IMR-90 (cell line): ENCODE measurements at regions not wholly inside any gene's neighbourhood (a gene's known extent, or its start where the extent isn't known, plus 50 kb on each side); places are given as distances from the start of the nearest gene placed in this dataset.

Experiments
- ATAC-seq: fragments of 200-7000 bp; cut with Tn5 transposase; 2 replicates; pipeline ENCODE4 v1.9.1; 2020; ENCODE audit warnings: low read depth, mild to moderate bottlenecking, moderate library complexity
- BruUV-seq: library from RNA; stranded (reverse); fragments of 400-500 nt; replicated peaks from 2 replicates; lab custom pipeline; 2021; lab: Mats Ljungman, UMichigan
- CTCF ChIA-PET: fragments of 300-600 bp; formaldehyde crosslinking; extraction: SDS; loops from one replicate; lab custom pipeline; 2021; ENCODE audit warnings: antibody characterized with exemption; lab: Yijun Ruan, JAX
- POLR2A ChIA-PET: fragments of 300-600 bp; sonication (Branson Sonifier 250); formaldehyde crosslinking; loops from one replicate; lab custom pipeline; 2022; ENCODE audit warnings: antibody characterized with exemption; ENCODE audit not compliant: unreplicated experiment; lab: Charles Lee
- DNase-seq: peaks from one replicate; pipeline ENCODE4 v3.0.0; 2013
- H2AFZ ChIP-seq: replicated peaks from 2 replicates; pipeline ENCODE3; 2013; ENCODE audit warnings: low read length, mild to moderate bottlenecking; ENCODE audit not compliant: poor library complexity
- H2AK5ac ChIP-seq: 2 replicates; pipeline ENCODE4 v1.6.1; 2013; ENCODE audit warnings: low read depth, low read length, inconsistent platforms
- H2AK9ac ChIP-seq: replicated peaks from 2 replicates; pipeline ENCODE3; 2013; ENCODE audit warnings: mild to moderate bottlenecking, low read depth, low read length, moderate library complexity; ENCODE audit not compliant: poor library complexity
- H2BK120ac ChIP-seq: 2 replicates; pipeline ENCODE4 v1.6.1; 2013; ENCODE audit warnings: low read depth, low read length, inconsistent platforms
- H2BK15ac ChIP-seq: 3 replicates; pipeline ENCODE4 v1.6.1; 2013; ENCODE audit warnings: low read depth, low read length, inconsistent platforms
- H2BK20ac ChIP-seq: 2 replicates; pipeline ENCODE4 v1.6.1; 2013; ENCODE audit warnings: low read depth, mild to moderate bottlenecking, inconsistent platforms, low read length, moderate library complexity
- H2BK5ac ChIP-seq: 2 replicates; pipeline ENCODE4 v1.6.1; 2013; ENCODE audit warnings: mild to moderate bottlenecking, low read depth, low read length, inconsistent platforms; ENCODE audit not compliant: poor library complexity, severe bottlenecking
- H3K14ac ChIP-seq: replicated peaks from 2 replicates; pipeline ENCODE4 v1.6.1; 2013; ENCODE audit warnings: low read depth, low read length, inconsistent platforms
- H3K18ac ChIP-seq: 2 replicates; pipeline ENCODE4 v1.6.1; 2013; ENCODE audit warnings: low read depth, low read length, control low read depth
- H3K23ac ChIP-seq: 2 replicates; pipeline ENCODE4 v1.6.1; 2013; ENCODE audit warnings: low read depth, low read length, inconsistent platforms
- H3K27ac ChIP-seq: 2 replicates; pipeline ENCODE4 v1.5.1; 2013; ENCODE audit warnings: mild to moderate bottlenecking, control low read depth, low read length; ENCODE audit not compliant: insufficient read depth
- H3K27me3 ChIP-seq: 2 replicates; pipeline ENCODE4 v1.6.1; 2013; ENCODE audit warnings: low read length; ENCODE audit not compliant: control insufficient read depth, insufficient read depth
- H3K36me3 ChIP-seq: 2 replicates; pipeline ENCODE4 v1.6.1; 2013; ENCODE audit warnings: low read length, mixed read lengths; ENCODE audit not compliant: control insufficient read depth, insufficient read depth
- H3K4ac ChIP-seq: 2 replicates; pipeline ENCODE4 v1.6.1; 2013; ENCODE audit warnings: low read depth, low read length, inconsistent platforms
- H3K4me1 ChIP-seq: 2 replicates; pipeline ENCODE4 v1.6.1; 2013; ENCODE audit warnings: low read length, mixed read lengths; ENCODE audit not compliant: control insufficient read depth, insufficient read depth
- H3K4me2 ChIP-seq: 2 replicates; pipeline ENCODE4 v1.6.1; 2013; ENCODE audit warnings: low read depth, mild to moderate bottlenecking, control low read depth, low read length, moderate library complexity
- H3K4me3 ChIP-seq: 2 replicates; pipeline ENCODE4 v1.5.1; 2013; ENCODE audit warnings: low read depth, mild to moderate bottlenecking, control low read depth, low read length, moderate library complexity; ENCODE audit not compliant: insufficient read depth
- H3K56ac ChIP-seq: 2 replicates; pipeline ENCODE4 v1.6.1; 2013; ENCODE audit warnings: low read length, inconsistent platforms; ENCODE audit not compliant: insufficient read depth; ENCODE audit errors: extremely low read depth
- H3K79me1 ChIP-seq, 2 experiments: 2 replicates each; pipeline ENCODE4 v1.6.1; 2013; ENCODE audit warnings: low read length in 2 of 2, inconsistent platforms in 1 of 2, low read depth in 1 of 2
- H3K9ac ChIP-seq: 2 replicates; pipeline ENCODE4 v1.6.1; 2013; ENCODE audit warnings: low read depth, low read length, control low read depth
- H3K9me1 ChIP-seq: 2 replicates; pipeline ENCODE4 v1.6.1; 2013; ENCODE audit warnings: low read length, inconsistent platforms; ENCODE audit not compliant: insufficient read depth
- H3K9me3 ChIP-seq: 2 replicates; pipeline ENCODE4 v1.6.1; 2013; ENCODE audit warnings: low read length; ENCODE audit not compliant: control insufficient read depth, insufficient read depth
- H4K20me1 ChIP-seq: 2 replicates; pipeline ENCODE4 v1.6.1; 2013; ENCODE audit warnings: low read length, inconsistent platforms; ENCODE audit not compliant: insufficient read depth
- H4K5ac ChIP-seq: 2 replicates; pipeline ENCODE4 v1.6.1; 2013; ENCODE audit warnings: mild to moderate bottlenecking, low read depth, low read length, control low read depth
- H4K8ac ChIP-seq, 2 experiments: 2 replicates each; pipeline ENCODE4 v1.6.1; 2013; ENCODE audit warnings: low read depth in 2 of 2, low read length in 2 of 2, control low read depth in 1 of 2, inconsistent platforms in 1 of 2
- H4K91ac ChIP-seq: 2 replicates; pipeline ENCODE4 v1.6.1; 2013; ENCODE audit warnings: low read depth, low read length, inconsistent platforms; ENCODE audit not compliant: insufficient read depth
- BHLHE40 ChIP-seq: fragments of 150-350 bp; IDR thresholded peaks from 2 replicates; pipeline ENCODE4 v1.6.1; 2016; ENCODE audit warnings: mild to moderate bottlenecking, low read depth, low read length
- FOS ChIP-seq: fragments of 150-350 bp; IDR thresholded peaks from 2 replicates; pipeline ENCODE4 v1.6.1; 2016; ENCODE audit warnings: low read depth, low read length
- MAFK ChIP-seq: IDR thresholded peaks from 2 replicates; pipeline ENCODE4 v1.6.1; 2012; ENCODE audit warnings: low read depth, low read length, improper control_type of control experiment
- MAZ ChIP-seq: IDR thresholded peaks from 2 replicates; pipeline ENCODE4 v1.6.1; 2012; ENCODE audit warnings: low read depth, mild to moderate bottlenecking, low read length, improper control_type of control experiment, moderate library complexity, borderline replicate concordance
- NFE2L2 ChIP-seq: fragments of 150-350 bp; IDR thresholded peaks from 2 replicates; pipeline ENCODE4 v1.6.1; 2016; ENCODE audit warnings: low read depth, mild to moderate bottlenecking, low read length
- POLR2A ChIP-seq: IDR thresholded peaks from 2 replicates; pipeline ENCODE4 v1.6.1; 2012; ENCODE audit warnings: mild to moderate bottlenecking, low read depth, low read length
- RAD21 ChIP-seq: IDR thresholded peaks from 2 replicates; pipeline ENCODE4 v1.6.1; 2012; ENCODE audit warnings: low read length, improper control_type of control experiment
- USF2 ChIP-seq: fragments of 150-350 bp; IDR thresholded peaks from 2 replicates; pipeline ENCODE4 v1.6.1; 2017; ENCODE audit warnings: mild to moderate bottlenecking, antibody characterized with exemption, low read length, low read depth
- WGBS, 2 experiments: methylation state at CpG; one replicate each; pipeline versions ENCODE4 v1.1.5 to v1.1.7; 2013; ENCODE audit warnings: missing lambda C conversion rate in 2 of 2; ENCODE audit not compliant: insufficient read length in 1 of 2; ENCODE audit errors: extremely low coverage in 2 of 2; 5-methylcytosine and 5-hydroxymethylcytosine counted together
- dilution Hi-C: fragments of 300-500 bp; cut with HindIII; formaldehyde crosslinking; loops from one replicate; pipeline ENCODE4 v1.14.3; 2018; ENCODE audit warnings: low sequenced_read_pairs; ENCODE audit not compliant: unreplicated experiment
- in situ Hi-C: fragments of 300-500 bp; cut with MboI; formaldehyde crosslinking; loops from 3 replicates; pipeline ENCODE4 v1.14.3; 2019; ENCODE audit warnings: low sequenced_read_pairs, inconsistent platforms, mixed read lengths
- intact Hi-C: fragments of 100-400 bp; cut with micrococcal nuclease; formaldehyde crosslinking; loops from 2 replicates; pipeline ENCODE4 v1.10.0; 2022

GRCh38 chr17:83146347-83146746, 66.9 kb downstream of the METRNL start:
- no peak overlapping the region for H3K9ac ChIP-seq
- no peaks in the 10 kb centered on the region for H3K36me3 ChIP-seq
- H2BK15ac ChIP-seq, result no peak overlapping the region
- H3K14ac ChIP-seq, result no peak overlapping the region
- intact Hi-C loops, result no loop called here
- H4K20me1 ChIP-seq, result no peaks in the 10 kb centered on the region
- TF ChIP-seq MAZ (no peak), BHLHE40 (no peak), NFE2L2 (no peak), POLR2A (no peak), USF2 (no peak), FOS (no peak), MAFK (no peak), RAD21 (no peak)
- H3K79me1 ChIP-seq, result no peaks in the 10 kb centered on the region
- DNase-seq, result no peak
- BruUV-seq, result no TSS peak
- H2AK9ac ChIP-seq, result no peak overlapping the region
- H2BK5ac ChIP-seq, result no peak overlapping the region
- H4K5ac ChIP-seq, result no peak overlapping the region
- no peak overlapping the region for H4K8ac ChIP-seq
- no peak overlapping the region for H3K4ac ChIP-seq
- no peak overlapping the region for H3K18ac ChIP-seq
- no CpG with 5 or more reads among the region's 4 CpGs for WGBS, 2 experiments
- no peak overlapping the region for H4K91ac ChIP-seq
- 0 out of 2 replicates have a peak, but pooled peaks cover 2% of the 10 kb centered on the region for H3K9me1 ChIP-seq
- H3K4me3 ChIP-seq, result no peak overlapping the region
- ChIA-PET POLR2A (no interaction called here), CTCF (no interaction called here)
- H3K4me2 ChIP-seq, result no peak overlapping the region
- no peak overlapping the region for H2BK20ac ChIP-seq
- no peak overlapping the region for H3K27ac ChIP-seq
- peaks cover 14% of the 10 kb centered on the region for H3K9me3 ChIP-seq
- peaks cover 30% of the 10 kb centered on the region for H3K27me3 ChIP-seq
- ATAC-seq, result no peak
- peaks cover 4% of the 10 kb centered on the region; the same call in 1 of the 2 replicates for H3K4me1 ChIP-seq
- no peak overlapping the region for H3K23ac ChIP-seq
- H3K56ac ChIP-seq, result no peak overlapping the region
- in situ Hi-C loops, result no loop called here
- dilution Hi-C loops, result no loop called here
- H2AFZ ChIP-seq, result no peak overlapping the region
- no peak overlapping the region for H2BK120ac ChIP-seq
- H2AK5ac ChIP-seq, result no peak overlapping the region
